ENCODE measurements at regions not wholly inside any gene's neighbourhood (a gene's known extent, or its start where the extent isn't known, plus 50 kb on each side); places are given as distances from the start of the nearest gene placed in this dataset.
A peak's percentile ranks its signal among the peaks of the same experiment; 100 is the strongest.

- Histone ChIP-seq H3K4me3 (ENCODE audit: control insufficient read depth in 2 of 3, extremely low read depth in 1 of 3, insufficient read depth in 2 of 3, low read depth in 1 of 3, low read length in 3 of 3) (no peak overlapping the region), H3K9me1 (ENCODE audit: control insufficient read depth, extremely low read depth, insufficient read depth, low read length) (no peaks in the 10 kb centered on the region), H3K9ac (ENCODE audit: control insufficient read depth, extremely low read depth, insufficient read depth, low read length) (no peak overlapping the region), H3K9me3 (ENCODE audit: control insufficient read depth, low read depth, low read length) (no peaks in the 10 kb centered on the region), H3K4me2 (ENCODE audit: control insufficient read depth, extremely low read depth, insufficient read depth, low read depth, low read length) (no peak overlapping the region), H2AFZ (ENCODE audit: control insufficient read depth, low read length) (no peak overlapping the region), H4K20me1 (ENCODE audit: control insufficient read depth, extremely low read depth, insufficient read depth, low read length) (no peaks in the 10 kb centered on the region), H3K4me1 (ENCODE audit: control insufficient read depth, extremely low read depth, insufficient read depth, low read length) (peaks cover 62% of the 10 kb centered on the region), H3K36me3 (ENCODE audit: control insufficient read depth in 2 of 2, extremely low read depth in 1 of 2, insufficient read depth in 2 of 2, low read length in 2 of 2) (no peaks in the 10 kb centered on the region), H3K27me3 (ENCODE audit: control insufficient read depth, extremely low read depth, insufficient read depth, low read length) (no peaks in the 10 kb centered on the region), H3K79me2 (ENCODE audit: control insufficient read depth, insufficient read depth, low read length) (no peaks in the 10 kb centered on the region), H3K27ac (ENCODE audit: control insufficient read depth, insufficient read depth, low read length) (peak overlapping the region; percentile 64)
- dilution Hi-C loops (cut with MboI; ENCODE audit: extremely low pct_ligation_motif_present, low sequenced_read_pairs): no loop called here
- DNase-seq (ENCODE audit: low read depth, low spot score) (no peak), FAIRE-seq (no peak)
- TF ChIP-seq CTCF (optimal IDR thresholded peaks at IDR 0.05 in 1 of 3, IDR thresholded peaks at IDR 0.05 in 1 of 3, conservative IDR thresholded peaks at IDR 0.05 in 1 of 3; ENCODE audit: extremely low read depth in 1 of 3, insufficient read depth in 2 of 3, low read length in 3 of 3) (no peak), EZH2 (IDR thresholded peaks at IDR 0.05; ENCODE audit: low read length) (no peak)
These were observed 350.9 kb upstream of the ACTBL2 start for GRCh38 chr5:57833489-57833888.

- Histone ChIP-seq H3K27ac (ENCODE audit: control insufficient read depth, insufficient read depth, low read length) (peak overlapping the region; percentile 64), H2AFZ (ENCODE audit: control insufficient read depth, low read length) (peak overlapping the region; percentile 1)
These were observed 350.3 kb upstream of the ACTBL2 start for GRCh38 chr5:57832875-57833274.

More at GRCh38 chr5:57832875-57833274, 350.3 kb upstream of the ACTBL2 start:
- no peaks in the 10 kb centered on the region for H3K9me3 ChIP-seq (ENCODE audit: control insufficient read depth, low read depth, low read length)
- peaks cover 56% of the 10 kb centered on the region for H3K4me1 ChIP-seq (ENCODE audit: control insufficient read depth, extremely low read depth, insufficient read depth, low read length)
- H3K9me1 ChIP-seq (ENCODE audit: control insufficient read depth, extremely low read depth, insufficient read depth, low read length): no peaks in the 10 kb centered on the region
- peak; percentile 85 for FAIRE-seq
- TF ChIP-seq CTCF (optimal IDR thresholded peaks at IDR 0.05 in 1 of 3, IDR thresholded peaks at IDR 0.05 in 1 of 3, conservative IDR thresholded peaks at IDR 0.05 in 1 of 3; ENCODE audit: extremely low read depth in 1 of 3, insufficient read depth in 2 of 3, low read length in 3 of 3): no peak
- TF ChIP-seq EZH2 (IDR thresholded peaks at IDR 0.05; ENCODE audit: low read length): no peak
- H3K27me3 ChIP-seq (ENCODE audit: control insufficient read depth, extremely low read depth, insufficient read depth, low read length): no peaks in the 10 kb centered on the region
- no peak overlapping the region for H3K4me2 ChIP-seq (ENCODE audit: control insufficient read depth, extremely low read depth, insufficient read depth, low read depth, low read length)
- no peaks in the 10 kb centered on the region for H4K20me1 ChIP-seq (ENCODE audit: control insufficient read depth, extremely low read depth, insufficient read depth, low read length)
- dilution Hi-C loops (cut with MboI; ENCODE audit: extremely low pct_ligation_motif_present, low sequenced_read_pairs): no loop called here
- no peak for DNase-seq (ENCODE audit: low read depth, low spot score)
- peak overlapping the region; percentile 18 for H3K9ac ChIP-seq (ENCODE audit: control insufficient read depth, extremely low read depth, insufficient read depth, low read length)
- H3K36me3 ChIP-seq (ENCODE audit: control insufficient read depth in 2 of 2, extremely low read depth in 1 of 2, insufficient read depth in 2 of 2, low read length in 2 of 2): no peaks in the 10 kb centered on the region
- H3K4me3 ChIP-seq (ENCODE audit: control insufficient read depth in 2 of 3, extremely low read depth in 1 of 3, insufficient read depth in 2 of 3, low read depth in 1 of 3, low read length in 3 of 3): peak overlapping the region in 1 of 3 experiments; percentile 11
- H3K79me2 ChIP-seq (ENCODE audit: control insufficient read depth, insufficient read depth, low read length): no peaks in the 10 kb centered on the region
